IMR-90 (cell line): ENCODE measurements at regions not wholly inside any gene's neighbourhood (a gene's known extent, or its start where the extent isn't known, plus 50 kb on each side); places are given as distances from the start of the nearest gene placed in this dataset.

ENCODE experiments used
- ATAC-seq: fragments of 200-7000 bp; cut with Tn5 transposase; 2 replicates; pipeline ENCODE4 v1.9.1; 2020; ENCODE audit warnings: low read depth, mild to moderate bottlenecking, moderate library complexity
- BruUV-seq: library from RNA; stranded (reverse); fragments of 400-500 nt; replicated peaks from 2 replicates; lab custom pipeline; 2021; lab: Mats Ljungman, UMichigan
- CTCF ChIA-PET: fragments of 300-600 bp; formaldehyde crosslinking; extraction: SDS; loops from one replicate; lab custom pipeline; 2021; ENCODE audit warnings: antibody characterized with exemption; lab: Yijun Ruan, JAX
- POLR2A ChIA-PET: fragments of 300-600 bp; sonication (Branson Sonifier 250); formaldehyde crosslinking; loops from one replicate; lab custom pipeline; 2022; ENCODE audit warnings: antibody characterized with exemption; ENCODE audit not compliant: unreplicated experiment; lab: Charles Lee
- DNase-seq: peaks from one replicate; pipeline ENCODE4 v3.0.0; 2013
- H2AFZ ChIP-seq: replicated peaks from 2 replicates; pipeline ENCODE3; 2013; ENCODE audit warnings: low read length, mild to moderate bottlenecking; ENCODE audit not compliant: poor library complexity
- H2AK5ac ChIP-seq: 2 replicates; pipeline ENCODE4 v1.6.1; 2013; ENCODE audit warnings: low read depth, low read length, inconsistent platforms
- H2AK9ac ChIP-seq: replicated peaks from 2 replicates; pipeline ENCODE3; 2013; ENCODE audit warnings: mild to moderate bottlenecking, low read depth, low read length, moderate library complexity; ENCODE audit not compliant: poor library complexity
- H2BK120ac ChIP-seq: 2 replicates; pipeline ENCODE4 v1.6.1; 2013; ENCODE audit warnings: low read depth, low read length, inconsistent platforms
- H2BK15ac ChIP-seq: 3 replicates; pipeline ENCODE4 v1.6.1; 2013; ENCODE audit warnings: low read depth, low read length, inconsistent platforms
- H2BK20ac ChIP-seq: 2 replicates; pipeline ENCODE4 v1.6.1; 2013; ENCODE audit warnings: low read depth, mild to moderate bottlenecking, inconsistent platforms, low read length, moderate library complexity
- H2BK5ac ChIP-seq: 2 replicates; pipeline ENCODE4 v1.6.1; 2013; ENCODE audit warnings: mild to moderate bottlenecking, low read depth, low read length, inconsistent platforms; ENCODE audit not compliant: poor library complexity, severe bottlenecking
- H3K14ac ChIP-seq: replicated peaks from 2 replicates; pipeline ENCODE4 v1.6.1; 2013; ENCODE audit warnings: low read depth, low read length, inconsistent platforms
- H3K18ac ChIP-seq: 2 replicates; pipeline ENCODE4 v1.6.1; 2013; ENCODE audit warnings: low read depth, low read length, control low read depth
- H3K23ac ChIP-seq: 2 replicates; pipeline ENCODE4 v1.6.1; 2013; ENCODE audit warnings: low read depth, low read length, inconsistent platforms
- H3K27ac ChIP-seq: 2 replicates; pipeline ENCODE4 v1.5.1; 2013; ENCODE audit warnings: mild to moderate bottlenecking, control low read depth, low read length; ENCODE audit not compliant: insufficient read depth
- H3K27me3 ChIP-seq: 2 replicates; pipeline ENCODE4 v1.6.1; 2013; ENCODE audit warnings: low read length; ENCODE audit not compliant: control insufficient read depth, insufficient read depth
- H3K36me3 ChIP-seq: 2 replicates; pipeline ENCODE4 v1.6.1; 2013; ENCODE audit warnings: low read length, mixed read lengths; ENCODE audit not compliant: control insufficient read depth, insufficient read depth
- H3K4ac ChIP-seq: 2 replicates; pipeline ENCODE4 v1.6.1; 2013; ENCODE audit warnings: low read depth, low read length, inconsistent platforms
- H3K4me1 ChIP-seq: 2 replicates; pipeline ENCODE4 v1.6.1; 2013; ENCODE audit warnings: low read length, mixed read lengths; ENCODE audit not compliant: control insufficient read depth, insufficient read depth
- H3K4me2 ChIP-seq: 2 replicates; pipeline ENCODE4 v1.6.1; 2013; ENCODE audit warnings: low read depth, mild to moderate bottlenecking, control low read depth, low read length, moderate library complexity
- H3K4me3 ChIP-seq: 2 replicates; pipeline ENCODE4 v1.5.1; 2013; ENCODE audit warnings: low read depth, mild to moderate bottlenecking, control low read depth, low read length, moderate library complexity; ENCODE audit not compliant: insufficient read depth
- H3K56ac ChIP-seq: 2 replicates; pipeline ENCODE4 v1.6.1; 2013; ENCODE audit warnings: low read length, inconsistent platforms; ENCODE audit not compliant: insufficient read depth; ENCODE audit errors: extremely low read depth
- H3K79me1 ChIP-seq, 2 experiments: 2 replicates each; pipeline ENCODE4 v1.6.1; 2013; ENCODE audit warnings: low read length in 2 of 2, inconsistent platforms in 1 of 2, low read depth in 1 of 2
- H3K9ac ChIP-seq: 2 replicates; pipeline ENCODE4 v1.6.1; 2013; ENCODE audit warnings: low read depth, low read length, control low read depth
- H3K9me1 ChIP-seq: 2 replicates; pipeline ENCODE4 v1.6.1; 2013; ENCODE audit warnings: low read length, inconsistent platforms; ENCODE audit not compliant: insufficient read depth
- H3K9me3 ChIP-seq: 2 replicates; pipeline ENCODE4 v1.6.1; 2013; ENCODE audit warnings: low read length; ENCODE audit not compliant: control insufficient read depth, insufficient read depth
- H4K20me1 ChIP-seq: 2 replicates; pipeline ENCODE4 v1.6.1; 2013; ENCODE audit warnings: low read length, inconsistent platforms; ENCODE audit not compliant: insufficient read depth
- H4K5ac ChIP-seq: 2 replicates; pipeline ENCODE4 v1.6.1; 2013; ENCODE audit warnings: mild to moderate bottlenecking, low read depth, low read length, control low read depth
- H4K8ac ChIP-seq, 2 experiments: 2 replicates each; pipeline ENCODE4 v1.6.1; 2013; ENCODE audit warnings: low read depth in 2 of 2, low read length in 2 of 2, control low read depth in 1 of 2, inconsistent platforms in 1 of 2
- H4K91ac ChIP-seq: 2 replicates; pipeline ENCODE4 v1.6.1; 2013; ENCODE audit warnings: low read depth, low read length, inconsistent platforms; ENCODE audit not compliant: insufficient read depth
- BHLHE40 ChIP-seq: fragments of 150-350 bp; IDR thresholded peaks from 2 replicates; pipeline ENCODE4 v1.6.1; 2016; ENCODE audit warnings: mild to moderate bottlenecking, low read depth, low read length
- CEBPB ChIP-seq: IDR thresholded peaks from 2 replicates; pipeline ENCODE4 v1.6.1; 2012; ENCODE audit warnings: low read depth, low read length, improper control_type of control experiment
- CHD1 ChIP-seq: IDR thresholded peaks from 2 replicates; pipeline ENCODE4 v1.6.1; 2012; ENCODE audit warnings: low read depth, low read length, improper control_type of control experiment
- FOS ChIP-seq: fragments of 150-350 bp; IDR thresholded peaks from 2 replicates; pipeline ENCODE4 v1.6.1; 2016; ENCODE audit warnings: low read depth, low read length
- MAZ ChIP-seq: IDR thresholded peaks from 2 replicates; pipeline ENCODE4 v1.6.1; 2012; ENCODE audit warnings: low read depth, mild to moderate bottlenecking, low read length, improper control_type of control experiment, moderate library complexity, borderline replicate concordance
- MXI1 ChIP-seq: IDR thresholded peaks from 2 replicates; pipeline ENCODE4 v1.6.1; 2012; ENCODE audit warnings: low read depth, mild to moderate bottlenecking, low read length, moderate library complexity, borderline replicate concordance
- NFE2L2 ChIP-seq: fragments of 150-350 bp; IDR thresholded peaks from 2 replicates; pipeline ENCODE4 v1.6.1; 2016; ENCODE audit warnings: low read depth, mild to moderate bottlenecking, low read length
- POLR2A ChIP-seq: IDR thresholded peaks from 2 replicates; pipeline ENCODE4 v1.6.1; 2012; ENCODE audit warnings: mild to moderate bottlenecking, low read depth, low read length
- RAD21 ChIP-seq: IDR thresholded peaks from 2 replicates; pipeline ENCODE4 v1.6.1; 2012; ENCODE audit warnings: low read length, improper control_type of control experiment
- RCOR1 ChIP-seq: IDR thresholded peaks from 2 replicates; pipeline ENCODE4 v1.6.1; 2012; ENCODE audit warnings: mild to moderate bottlenecking, low read length, improper control_type of control experiment; ENCODE audit not compliant: insufficient replicate concordance
- SMC3 ChIP-seq: fragments of 150-350 bp; IDR thresholded peaks from 2 replicates; pipeline ENCODE4 v1.6.1; 2016; ENCODE audit warnings: low read depth, mild to moderate bottlenecking, antibody characterized with exemption, low read length, moderate library complexity
- WGBS, 2 experiments: methylation state at CpG; one replicate each; pipeline versions ENCODE4 v1.1.5 to v1.1.7; 2013; ENCODE audit warnings: missing lambda C conversion rate in 2 of 2; ENCODE audit not compliant: insufficient read length in 1 of 2; ENCODE audit errors: extremely low coverage in 2 of 2; 5-methylcytosine and 5-hydroxymethylcytosine counted together
- dilution Hi-C: fragments of 300-500 bp; cut with HindIII; formaldehyde crosslinking; loops from one replicate; pipeline ENCODE4 v1.14.3; 2018; ENCODE audit warnings: low sequenced_read_pairs; ENCODE audit not compliant: unreplicated experiment
- in situ Hi-C: fragments of 300-500 bp; cut with MboI; formaldehyde crosslinking; loops from 3 replicates; pipeline ENCODE4 v1.14.3; 2019; ENCODE audit warnings: low sequenced_read_pairs, inconsistent platforms, mixed read lengths
- intact Hi-C: fragments of 100-400 bp; cut with micrococcal nuclease; formaldehyde crosslinking; loops from 2 replicates; pipeline ENCODE4 v1.10.0; 2022
- TF ChIP-seq, protein P1 (sequence below): fragments of 150-350 bp; IDR thresholded peaks from 2 replicates; pipeline ENCODE4 v1.6.1; 2016; ENCODE audit warnings: low read depth, mild to moderate bottlenecking, low read length, moderate library complexity, borderline replicate concordance

- Histone ChIP-seq H3K9me3 (no peaks in the 10 kb centered on the region), H2BK20ac (no peak overlapping the region), H2AFZ (no peak overlapping the region), H4K5ac (no peak overlapping the region), H2BK5ac (no peak overlapping the region), H3K27me3 (no peaks in the 10 kb centered on the region), H3K4me2 (no peak overlapping the region), H3K79me1 (no peaks in the 10 kb centered on the region), H3K14ac (no peak overlapping the region), H4K20me1 (no peaks in the 10 kb centered on the region), H3K4me3 (no peak overlapping the region), H3K9ac (no peak overlapping the region), H3K4ac (no peak overlapping the region), H3K27ac (no peak overlapping the region), H3K18ac (no peak overlapping the region), H2AK9ac (no peak overlapping the region), H2BK15ac (no peak overlapping the region), H3K4me1 (no peaks in the 10 kb centered on the region), H2BK120ac (no peak overlapping the region), H3K36me3 (no peaks in the 10 kb centered on the region), H2AK5ac (no peak overlapping the region), H3K9me1 (no peaks in the 10 kb centered on the region), H3K56ac (no peak overlapping the region), H3K23ac (no peak overlapping the region), H4K91ac (no peak overlapping the region), H4K8ac (no peak overlapping the region)
- in situ Hi-C loops, result no loop called here
- BruUV-seq, result no TSS peak
- POLR2A ChIA-PET, result no interaction called here
- dilution Hi-C loops, result no loop called here
- TF ChIP-seq CEBPB, result no peak
- no peak for TF ChIP-seq MAZ
- TF ChIP-seq RCOR1, result no peak
- no peak for TF ChIP-seq MXI1
- TF ChIP-seq NFE2L2, result no peak
- TF ChIP-seq RAD21, result no peak
- TF ChIP-seq SMC3, result no peak
- no peak for TF ChIP-seq CHD1
- TF ChIP-seq POLR2A, result no peak
- TF ChIP-seq FOS, result no peak
- TF ChIP-seq BHLHE40, result no peak
- TF ChIP-seq, protein P1, sequence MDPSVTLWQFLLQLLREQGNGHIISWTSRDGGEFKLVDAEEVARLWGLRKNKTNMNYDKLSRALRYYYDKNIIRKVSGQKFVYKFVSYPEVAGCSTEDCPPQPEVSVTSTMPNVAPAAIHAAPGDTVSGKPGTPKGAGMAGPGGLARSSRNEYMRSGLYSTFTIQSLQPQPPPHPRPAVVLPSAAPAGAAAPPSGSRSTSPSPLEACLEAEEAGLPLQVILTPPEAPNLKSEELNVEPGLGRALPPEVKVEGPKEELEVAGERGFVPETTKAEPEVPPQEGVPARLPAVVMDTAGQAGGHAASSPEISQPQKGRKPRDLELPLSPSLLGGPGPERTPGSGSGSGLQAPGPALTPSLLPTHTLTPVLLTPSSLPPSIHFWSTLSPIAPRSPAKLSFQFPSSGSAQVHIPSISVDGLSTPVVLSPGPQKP, result no peak
- no peak for DNase-seq
- intact Hi-C loops, result no loop called here
- CTCF ChIA-PET, result no interaction called here
- 59% methylated on average over 4 of the region's 7 CpGs; no CpG with 5 or more reads in 1 of the 2 experiments for WGBS, 2 experiments
- no peak for ATAC-seq
These were observed 299.5 kb downstream of the PREX1 start for GRCh38 chr20:48528346-48528745.
